ENCODE measurements at regions not wholly inside any gene's neighbourhood (a gene's known extent, or its start where the extent isn't known, plus 50 kb on each side); places are given as distances from the start of the nearest gene placed in this dataset.

DNA sequence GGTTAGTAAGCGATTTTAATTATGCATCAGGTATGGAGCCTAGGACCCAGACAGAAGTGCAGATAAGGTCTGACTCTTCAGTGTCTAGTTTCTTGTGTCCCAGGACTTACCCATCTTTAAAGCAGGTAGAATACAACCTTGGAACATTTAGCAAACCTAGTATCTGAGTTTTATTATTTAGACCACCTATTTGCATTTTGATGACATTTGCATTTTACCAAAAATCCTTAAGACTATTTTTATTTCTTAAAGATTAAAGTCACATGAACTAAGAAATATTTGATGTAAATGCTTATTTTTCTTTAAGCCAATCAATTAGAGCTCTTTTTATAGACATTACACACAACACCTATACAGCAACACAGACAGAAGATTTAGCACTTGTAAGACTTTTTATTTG is 939.1 kb downstream of the OTOL1 start:
- TF ChIP-seq, protein P1, sequence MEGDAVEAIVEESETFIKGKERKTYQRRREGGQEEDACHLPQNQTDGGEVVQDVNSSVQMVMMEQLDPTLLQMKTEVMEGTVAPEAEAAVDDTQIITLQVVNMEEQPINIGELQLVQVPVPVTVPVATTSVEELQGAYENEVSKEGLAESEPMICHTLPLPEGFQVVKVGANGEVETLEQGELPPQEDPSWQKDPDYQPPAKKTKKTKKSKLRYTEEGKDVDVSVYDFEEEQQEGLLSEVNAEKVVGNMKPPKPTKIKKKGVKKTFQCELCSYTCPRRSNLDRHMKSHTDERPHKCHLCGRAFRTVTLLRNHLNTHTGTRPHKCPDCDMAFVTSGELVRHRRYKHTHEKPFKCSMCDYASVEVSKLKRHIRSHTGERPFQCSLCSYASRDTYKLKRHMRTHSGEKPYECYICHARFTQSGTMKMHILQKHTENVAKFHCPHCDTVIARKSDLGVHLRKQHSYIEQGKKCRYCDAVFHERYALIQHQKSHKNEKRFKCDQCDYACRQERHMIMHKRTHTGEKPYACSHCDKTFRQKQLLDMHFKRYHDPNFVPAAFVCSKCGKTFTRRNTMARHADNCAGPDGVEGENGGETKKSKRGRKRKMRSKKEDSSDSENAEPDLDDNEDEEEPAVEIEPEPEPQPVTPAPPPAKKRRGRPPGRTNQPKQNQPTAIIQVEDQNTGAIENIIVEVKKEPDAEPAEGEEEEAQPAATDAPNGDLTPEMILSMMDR (IDR thresholded peaks at IDR 0.05) = no peak
- no peak for TF ChIP-seq POLR2A (IDR thresholded peaks at IDR 0.05)

All from gastroesophageal sphincter (tissue), 3 donors.